Esophagus muscularis mucosa (tissue), 3 donors: ENCODE measurements at regions not wholly inside any gene's neighbourhood (a gene's known extent, or its start where the extent isn't known, plus 50 kb on each side); places are given as distances from the start of the nearest gene placed in this dataset.
"Not testable (repeated sequence)": the region's sequence is repeated elsewhere in the genome, so short reads cannot be mapped to it uniquely, and the experiment has no call there.

Experiments used
- POLR2AphosphoS5 ChIP-seq, 2 donors: sonication (generic); formaldehyde crosslinking; IDR thresholded peaks; one replicate each; pipeline ENCODE4 v1.6.1; 2017; ENCODE audit warnings: antibody characterized with exemption in 2 of 2
- TF ChIP-seq, protein P1 (sequence below), 3 experiments: fragments of 200-600 bp in 2 of 3; fragments of 450-650 bp in 1 of 3; sonication (generic) in 2 of 3; IDR thresholded peaks; one replicate each; pipeline ENCODE4 v1.5.1; 2017 to 2019; ENCODE audit warnings: antibody characterized with exemption in 3 of 3, mild to moderate bottlenecking in 2 of 3, moderate library complexity in 1 of 3

DNA sequence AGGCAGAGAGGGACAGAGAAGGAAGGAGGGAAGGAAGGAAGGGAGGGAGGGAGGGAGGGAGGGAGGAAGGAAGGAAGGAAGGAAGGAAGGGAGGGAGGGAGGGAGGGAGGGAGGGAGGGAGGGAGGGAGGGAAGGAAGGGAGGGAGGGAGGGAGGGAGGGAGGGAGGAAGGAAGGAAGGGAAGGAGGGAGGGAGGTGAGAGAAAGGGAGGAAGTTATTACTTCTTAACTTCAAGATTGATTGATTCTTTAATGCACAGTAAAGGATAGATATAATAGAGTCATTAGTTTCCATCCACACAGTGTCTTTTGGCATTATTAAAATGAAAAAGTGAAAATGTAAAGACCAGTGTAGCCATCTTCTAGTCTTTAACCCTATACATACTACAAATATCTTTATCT lies 682.9 kb downstream of the ZEB2 start:
- TF ChIP-seq, protein P1, sequence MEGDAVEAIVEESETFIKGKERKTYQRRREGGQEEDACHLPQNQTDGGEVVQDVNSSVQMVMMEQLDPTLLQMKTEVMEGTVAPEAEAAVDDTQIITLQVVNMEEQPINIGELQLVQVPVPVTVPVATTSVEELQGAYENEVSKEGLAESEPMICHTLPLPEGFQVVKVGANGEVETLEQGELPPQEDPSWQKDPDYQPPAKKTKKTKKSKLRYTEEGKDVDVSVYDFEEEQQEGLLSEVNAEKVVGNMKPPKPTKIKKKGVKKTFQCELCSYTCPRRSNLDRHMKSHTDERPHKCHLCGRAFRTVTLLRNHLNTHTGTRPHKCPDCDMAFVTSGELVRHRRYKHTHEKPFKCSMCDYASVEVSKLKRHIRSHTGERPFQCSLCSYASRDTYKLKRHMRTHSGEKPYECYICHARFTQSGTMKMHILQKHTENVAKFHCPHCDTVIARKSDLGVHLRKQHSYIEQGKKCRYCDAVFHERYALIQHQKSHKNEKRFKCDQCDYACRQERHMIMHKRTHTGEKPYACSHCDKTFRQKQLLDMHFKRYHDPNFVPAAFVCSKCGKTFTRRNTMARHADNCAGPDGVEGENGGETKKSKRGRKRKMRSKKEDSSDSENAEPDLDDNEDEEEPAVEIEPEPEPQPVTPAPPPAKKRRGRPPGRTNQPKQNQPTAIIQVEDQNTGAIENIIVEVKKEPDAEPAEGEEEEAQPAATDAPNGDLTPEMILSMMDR (IDR thresholded peaks at IDR 0.05) = not testable (repeated sequence)
- TF ChIP-seq POLR2AphosphoS5 (IDR thresholded peaks at IDR 0.05) = not testable (repeated sequence)
